NCI-H2227 treated with DMSO at 0.1 percent for 48 hours (cell line): ENCODE measurements at regions not wholly inside any gene's neighbourhood (a gene's known extent, or its start where the extent isn't known, plus 50 kb on each side); places are given as distances from the start of the nearest gene placed in this dataset.
"Not testable (repeated sequence)": the region's sequence is repeated elsewhere in the genome, so short reads cannot be mapped to it uniquely, and the experiment has no call there.

Experiments
- DNase-seq: peaks from one replicate; lab custom pipeline; 2025; lab: John Stamatoyannopoulos, UW

- no peak for DNase-seq
These were observed 562.1 kb downstream of the TBC1D22A start for GRCh38 chr22:47324435-47324990.

DNA sequence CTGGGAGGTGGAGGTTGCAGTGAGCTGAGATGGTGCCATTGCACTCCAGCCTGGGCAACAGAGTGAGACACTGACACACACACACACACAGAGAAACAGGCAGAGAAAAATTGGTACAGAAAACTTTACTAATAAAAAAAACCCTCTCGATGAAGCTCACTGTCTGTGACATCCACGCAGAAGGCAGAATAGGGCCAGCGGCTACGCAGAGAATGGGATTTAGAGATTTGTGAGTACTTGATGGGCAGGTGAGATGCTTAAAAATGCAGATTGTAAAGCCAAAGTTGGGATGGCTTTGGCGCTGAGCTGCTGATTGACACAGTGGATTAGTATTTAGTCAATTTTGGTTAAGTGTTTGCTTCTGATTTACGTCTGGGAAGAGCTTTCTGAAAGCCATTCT, 561.1 kb downstream of the TBC1D22A start:
- DNase-seq, result no peak

- no peak for DNase-seq
These were observed 560.4 kb downstream of the TBC1D22A start for GRCh38 chr22:47322854-47323253.

DNA sequence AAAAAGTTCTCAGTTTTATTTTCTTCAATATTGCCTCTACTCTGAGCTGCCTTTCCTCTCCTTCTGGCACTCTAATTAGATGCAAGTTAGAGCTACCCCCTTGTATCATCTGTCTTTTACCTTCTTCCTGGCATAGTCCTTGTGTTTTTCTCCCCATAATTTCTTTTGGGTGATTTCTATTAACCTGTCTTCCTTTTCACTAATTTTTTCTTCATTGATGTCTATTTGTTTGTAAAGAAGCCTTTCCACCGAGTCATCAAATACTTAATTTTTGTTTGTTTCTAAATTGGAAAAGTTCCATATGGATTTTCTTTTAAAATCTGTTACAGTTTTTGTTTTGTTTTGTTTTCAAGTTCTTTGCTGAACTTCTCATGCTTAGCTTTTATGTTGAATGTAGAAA, 558.1 kb downstream of the TBC1D22A start:
- DNase-seq, result no peak

- DNase-seq, result no peak
These were observed 555.7 kb downstream of the TBC1D22A start for GRCh38 chr22:47318041-47318737.

DNA sequence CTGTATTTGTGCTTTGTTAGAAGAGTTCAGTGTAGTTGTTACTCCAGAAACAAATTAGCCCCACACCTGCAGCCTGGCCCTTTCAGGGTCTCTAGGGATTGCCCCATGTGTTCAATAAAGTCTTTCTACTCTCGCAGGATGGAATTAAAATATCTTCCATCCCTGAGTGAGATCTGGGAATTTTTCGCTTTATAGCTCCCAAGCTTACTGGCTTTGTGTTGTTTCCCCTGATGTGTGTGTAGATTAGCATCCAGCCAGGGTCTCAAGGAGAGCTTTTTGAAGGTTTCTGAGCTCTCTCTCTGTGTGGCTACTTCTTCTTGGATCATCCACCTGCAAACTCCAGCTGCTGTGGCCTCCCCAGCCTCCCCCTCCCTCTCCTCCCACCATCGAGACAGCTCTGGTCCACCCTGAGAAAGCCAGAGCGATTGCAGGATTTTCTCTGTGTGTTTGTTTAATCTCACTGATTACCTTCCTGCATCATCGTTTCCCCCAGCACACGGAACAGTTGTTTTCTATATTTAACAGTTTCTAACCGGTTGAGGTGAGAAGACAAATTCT, 553.5 kb downstream of the TBC1D22A start:
- no peak for DNase-seq

- no peak for DNase-seq
These were observed 548.2 kb downstream of the TBC1D22A start for GRCh38 chr22:47310601-47311000.

DNA sequence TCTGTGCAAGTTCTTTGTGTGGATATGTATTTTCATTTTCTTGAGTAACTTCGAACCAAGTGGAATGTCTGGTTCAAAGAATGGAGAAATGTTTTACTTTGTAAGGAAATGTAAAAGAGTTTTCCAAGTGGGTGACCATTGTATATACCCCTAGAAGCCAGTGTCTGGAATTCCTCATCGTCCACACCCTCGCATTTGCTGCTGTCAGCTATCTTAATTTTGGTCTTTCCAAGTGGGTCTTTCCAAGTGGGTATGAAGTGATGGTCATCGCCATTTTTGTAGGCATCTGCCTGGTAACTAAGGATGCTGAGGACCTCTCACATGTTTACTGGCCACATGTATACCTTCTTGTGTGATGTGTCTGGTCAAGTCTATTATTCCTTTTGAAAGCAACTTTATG, 547.5 kb downstream of the TBC1D22A start:
- no peak for DNase-seq

DNA sequence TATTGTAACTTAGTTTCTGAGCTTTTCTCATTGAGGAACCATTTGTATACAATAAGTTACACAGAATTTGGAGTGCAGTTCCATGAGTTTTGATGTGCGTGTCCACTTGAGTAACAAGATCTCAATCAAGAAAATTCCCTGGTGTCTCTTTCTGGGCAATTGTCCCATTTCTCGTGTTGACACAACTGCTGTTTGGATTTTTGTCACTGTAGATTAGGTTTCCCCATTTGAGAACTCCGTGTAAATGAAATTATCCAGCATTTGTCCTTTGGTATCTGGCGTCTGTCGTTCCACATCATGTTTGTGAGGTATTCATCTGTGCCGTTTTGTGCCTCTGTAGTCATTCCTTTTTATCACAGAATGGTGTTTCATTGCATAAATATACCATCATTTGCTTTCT, 547.0 kb downstream of the TBC1D22A start:
- DNase-seq, result no peak

DNA sequence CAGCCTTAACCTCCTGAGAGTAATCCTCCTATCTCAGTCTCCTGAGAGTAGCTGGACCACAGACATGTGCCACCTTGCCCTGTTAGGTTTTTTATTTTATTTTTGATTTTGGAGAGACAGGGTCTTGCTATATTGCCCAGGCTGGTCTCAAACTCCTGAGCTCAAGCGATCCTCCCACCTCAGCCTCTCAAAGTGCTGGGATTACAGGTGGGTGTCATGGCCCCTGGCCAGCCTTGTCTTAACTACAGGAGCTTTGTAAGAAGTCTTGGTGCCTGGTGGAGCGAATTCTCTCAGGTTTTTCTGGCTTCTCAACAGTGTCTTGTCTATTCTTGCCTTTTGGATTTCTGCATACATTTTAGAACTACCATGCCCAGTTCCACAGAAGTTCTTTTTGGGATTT, 546.4 kb downstream of the TBC1D22A start:
- no peak for DNase-seq

GRCh38 chr22:47307822-47308221, 545.4 kb downstream of the TBC1D22A start:
- DNase-seq, result no peak

- no peak for DNase-seq
These were observed 544.9 kb downstream of the TBC1D22A start for GRCh38 chr22:47307326-47307725.

GRCh38 chr22:47304854-47305253, 542.4 kb downstream of the TBC1D22A start:
- no peak for DNase-seq

GRCh38 chr22:47304191-47304831, 541.9 kb downstream of the TBC1D22A start:
- no peak for DNase-seq

GRCh38 chr22:47303161-47303890, 540.9 kb downstream of the TBC1D22A start:
- no peak for DNase-seq

DNA sequence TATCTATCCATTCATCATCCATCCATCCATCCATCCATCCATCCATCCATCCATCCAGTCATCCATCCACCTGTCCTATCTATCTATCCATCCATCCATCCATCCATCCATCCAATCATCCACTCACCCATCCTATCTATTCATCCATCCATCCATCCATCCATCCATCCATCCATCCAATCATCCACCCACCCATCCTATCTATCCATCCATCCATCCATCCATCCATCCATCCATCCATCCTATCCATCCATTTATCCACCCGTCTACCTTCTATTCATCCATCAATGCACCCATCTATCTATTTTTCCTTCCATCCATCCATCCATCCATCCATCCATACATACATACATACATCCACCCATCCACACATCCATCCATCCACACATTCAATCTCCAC, 540.1 kb downstream of the TBC1D22A start:
- not testable (repeated sequence) for DNase-seq

DNA sequence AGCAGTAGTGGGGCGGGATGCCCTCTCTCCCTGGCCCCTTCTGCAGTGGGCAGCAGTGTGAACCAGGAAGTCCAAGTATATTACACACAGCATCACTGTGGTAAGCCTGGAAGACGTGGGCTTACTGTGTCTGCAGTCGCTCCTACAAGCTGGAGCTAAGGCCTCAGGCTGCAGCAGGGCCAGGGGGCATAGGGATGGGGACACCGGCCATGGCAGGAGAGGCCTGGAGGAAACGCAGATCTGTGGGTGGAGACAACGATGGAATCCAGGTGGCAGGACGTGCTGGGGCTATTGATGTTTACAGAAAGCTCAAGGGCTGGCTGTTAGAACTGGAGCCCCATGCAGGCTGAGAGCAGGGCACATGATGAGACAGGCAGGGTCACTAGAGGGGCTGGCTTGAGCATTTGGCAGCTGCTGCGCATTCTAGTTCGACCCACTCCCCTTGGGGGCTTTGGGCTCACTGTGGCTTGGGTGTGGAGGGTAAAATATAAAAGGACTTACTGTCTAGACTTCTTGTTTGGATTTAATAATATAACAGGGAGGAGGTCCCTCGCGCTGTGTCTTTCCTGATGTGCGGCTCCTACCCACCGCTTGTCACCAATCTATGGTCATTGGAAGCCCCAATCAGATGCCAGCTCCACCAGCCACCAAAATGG, 539.5 kb downstream of the TBC1D22A start:
- DNase-seq, result no peak

- no peak for DNase-seq
These were observed 538.4 kb downstream of the TBC1D22A start for GRCh38 chr22:47300698-47301405.

DNA sequence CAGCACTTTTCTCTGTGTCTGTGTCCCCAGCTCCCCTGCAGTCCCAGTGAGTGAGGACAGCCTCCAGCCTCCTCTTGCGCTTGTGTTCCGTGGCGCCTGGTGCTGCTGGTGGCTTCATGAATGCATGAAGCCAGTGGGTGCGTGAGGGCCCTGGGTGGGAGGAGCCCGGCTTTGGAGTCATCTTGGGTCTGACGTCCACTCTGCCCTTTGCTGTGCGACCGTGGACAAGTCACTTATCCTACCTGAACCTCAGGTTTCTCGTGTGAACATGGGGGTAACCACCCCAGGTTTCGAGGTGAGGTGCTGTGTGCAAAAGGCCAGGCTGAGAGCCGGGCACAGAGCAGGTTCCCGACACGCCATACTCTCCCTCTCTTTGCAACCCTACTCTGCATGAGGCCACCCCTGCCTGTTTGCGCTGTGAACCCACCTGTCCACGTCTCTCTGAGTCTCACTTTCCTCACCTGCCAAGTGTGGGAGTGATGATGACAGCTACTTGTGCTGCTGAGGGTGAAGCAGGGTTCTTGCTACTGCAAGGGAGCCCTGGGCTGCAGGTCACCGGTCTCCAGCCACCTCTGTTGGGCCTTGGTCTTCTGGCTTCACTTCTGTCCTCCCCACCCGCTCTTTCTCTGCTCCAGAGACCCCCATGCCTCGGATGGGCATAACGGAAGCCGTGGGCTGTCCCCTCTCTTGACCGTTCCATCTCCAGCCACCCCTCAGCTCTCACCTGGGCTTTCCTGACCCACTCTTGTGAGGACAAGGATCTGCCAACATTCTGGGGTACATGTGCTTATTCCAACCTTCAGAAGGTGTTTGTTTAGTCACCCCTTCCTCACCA, 537.6 kb downstream of the TBC1D22A start:
- no peak for DNase-seq

- DNase-seq, result no peak
These were observed 536.9 kb downstream of the TBC1D22A start for GRCh38 chr22:47299211-47299862.
